HEK293T (cell line): ENCODE measurements at regions not wholly inside any gene's neighbourhood (a gene's known extent, or its start where the extent isn't known, plus 50 kb on each side); places are given as distances from the start of the nearest gene placed in this dataset.
"Not testable (repeated sequence)": the region's sequence is repeated elsewhere in the genome, so short reads cannot be mapped to it uniquely, and the experiment has no call there.

ENCODE experiments used
- ARNT ChIP-seq: fragments of 450-650 bp; IDR thresholded peaks from 2 replicates; pipeline ENCODE4 v1.6.1; 2017; ENCODE audit warnings: mild to moderate bottlenecking
- LEF1 ChIP-seq: fragments of 450-650 bp; IDR thresholded peaks from 2 replicates; pipeline ENCODE4 v1.6.1; 2017; ENCODE audit warnings: mild to moderate bottlenecking, borderline replicate concordance
- NFRKB ChIP-seq: fragments of 450-650 bp; IDR thresholded peaks from 2 replicates; pipeline ENCODE4 v1.6.1; 2016; ENCODE audit warnings: mild to moderate bottlenecking, moderate library complexity
- SP1 ChIP-seq: fragments of 450-650 bp; IDR thresholded peaks from 2 replicates; pipeline ENCODE4 v1.6.1; 2017
- TARDBP ChIP-seq: fragments of 450-650 bp; IDR thresholded peaks from 2 replicates; pipeline ENCODE4 v1.6.1; 2016
- ZNF384 ChIP-seq: fragments of 450-650 bp; IDR thresholded peaks from 2 replicates; pipeline ENCODE4 v1.6.1; 2016

DNA sequence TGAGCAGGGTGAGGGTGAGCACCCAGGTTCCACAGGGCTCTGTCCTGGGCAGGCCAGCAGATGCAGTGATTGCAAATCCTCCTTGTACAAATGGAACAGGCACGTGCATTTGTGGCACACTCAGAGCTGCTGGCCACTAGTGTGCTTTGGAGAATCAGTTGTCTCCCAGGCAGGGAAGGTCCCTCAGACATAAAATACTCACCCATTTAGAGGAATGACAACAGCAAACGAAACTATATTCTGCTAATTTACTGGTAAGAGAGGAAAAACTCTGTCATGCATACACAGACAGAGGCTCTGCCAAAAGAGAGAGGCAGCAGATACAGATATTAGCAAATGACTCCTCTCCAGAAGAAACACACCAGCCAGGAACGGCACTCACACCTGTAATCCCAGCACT lies 116.5 kb upstream of the PLGLB2 start:
- TF ChIP-seq NFRKB, ZNF384, SP1, ARNT, LEF1, TARDBP: not testable (repeated sequence)
